HEK293 (cell line): ENCODE measurements at regions not wholly inside any gene's neighbourhood (a gene's known extent, or its start where the extent isn't known, plus 50 kb on each side); places are given as distances from the start of the nearest gene placed in this dataset.

Source experiments
- CTCF ChIA-PET: fragments of 350-600 bp; formaldehyde crosslinking; extraction: SDS; loops from one replicate; lab custom pipeline; 2021; ENCODE audit warnings: antibody characterized with exemption; lab: Yijun Ruan, JAX
- POLR2A ChIA-PET: fragments of 300-600 bp; formaldehyde crosslinking; extraction: SDS; loops from one replicate; lab custom pipeline; 2020; ENCODE audit warnings: antibody characterized with exemption, inconsistent platforms; lab: Yijun Ruan, JAX
- H3K27ac ChIP-seq: fragments of 200-500 bp; sonication (Bioruptor generic); 2 replicates; pipeline ENCODE4 v1.5.1; 2014; ENCODE audit warnings: low read depth, low read length, control low read depth, inconsistent platforms; ENCODE audit errors: extremely low read depth
- H3K36me3 ChIP-seq, 2 experiments: fragments of 200-500 bp in 1 of 2; sonication (Bioruptor generic) in 1 of 2; 1 replicate in 1 of 2; 2 replicates in 1 of 2; pipeline ENCODE4 v1.5.1; 2014 to 2017; ENCODE audit warnings: inconsistent platforms in 2 of 2, low read length in 2 of 2; ENCODE audit not compliant: control insufficient read depth in 2 of 2, insufficient read depth in 1 of 2
- H3K4me1 ChIP-seq: fragments of 200-500 bp; sonication (Bioruptor generic); 2 replicates; pipeline ENCODE4 v1.5.1; 2014; ENCODE audit warnings: mild to moderate bottlenecking, low read length, inconsistent platforms; ENCODE audit not compliant: control insufficient read depth, insufficient read depth
- H3K4me3 ChIP-seq: 2 replicates; pipeline ENCODE4 v1.5.1; 2011; ENCODE audit warnings: low read depth, mild to moderate bottlenecking, control low read depth, low read length, moderate library complexity
- H3K9me3 ChIP-seq: fragments of 200-500 bp; sonication (Bioruptor generic); 2 replicates; pipeline ENCODE4 v1.5.1; 2014; ENCODE audit warnings: low read depth, low read length, inconsistent platforms; ENCODE audit not compliant: control insufficient read depth, insufficient read depth
- PRDM6 ChIP-seq: fragments of 450-650 bp; formaldehyde crosslinking; IDR thresholded peaks from 2 replicates; pipeline ENCODE4 v1.5.1; 2017; ENCODE audit warnings: missing biosample characterization, missing genetic modification characterization
- SCRT2 ChIP-seq: fragments of 450-650 bp; formaldehyde crosslinking; IDR thresholded peaks from 2 replicates; pipeline ENCODE4 v1.5.1; 2016; ENCODE audit warnings: missing biosample characterization, missing genetic modification characterization
- SETDB1 ChIP-seq: IDR thresholded peaks from one replicate; pipeline ENCODE4 v1.6.1; 2017; ENCODE audit warnings: mild to moderate bottlenecking, low read length, moderate library complexity, mixed read lengths; ENCODE audit not compliant: insufficient read length
- ZBTB17 ChIP-seq: fragments of 450-650 bp; formaldehyde crosslinking; IDR thresholded peaks from 2 replicates; pipeline ENCODE4 v1.5.1; 2016; ENCODE audit warnings: missing biosample characterization, missing genetic modification characterization
- ZBTB21 ChIP-seq: fragments of 450-650 bp; formaldehyde crosslinking; IDR thresholded peaks from 2 replicates; pipeline ENCODE4 v1.5.1; 2017; ENCODE audit warnings: missing biosample characterization, missing genetic modification characterization
- ZBTB44 ChIP-seq: fragments of 450-650 bp; IDR thresholded peaks from 2 replicates; pipeline ENCODE4 v1.5.1; 2018; ENCODE audit warnings: missing biosample characterization, mild to moderate bottlenecking, missing genetic modification characterization
- ZEB2 ChIP-seq: fragments of 450-650 bp; formaldehyde crosslinking; IDR thresholded peaks from 2 replicates; pipeline ENCODE4 v1.5.1; 2016; ENCODE audit warnings: missing biosample characterization, missing genetic modification characterization
- ZFHX2 ChIP-seq: fragments of 450-650 bp; formaldehyde crosslinking; conservative IDR thresholded peaks from 2 replicates; pipeline ENCODE4 v1.5.1; 2016; ENCODE audit warnings: missing biosample characterization, missing genetic modification characterization
- ZNF335 ChIP-seq: fragments of 450-650 bp; formaldehyde crosslinking; conservative IDR thresholded peaks from 2 replicates; pipeline ENCODE4 v1.5.1; 2016; ENCODE audit warnings: missing biosample characterization, missing genetic modification characterization
- ZNF449 ChIP-seq: fragments of 450-650 bp; formaldehyde crosslinking; IDR thresholded peaks from 2 replicates; pipeline ENCODE4 v1.5.1; 2017; ENCODE audit warnings: missing biosample characterization, mild to moderate bottlenecking, missing genetic modification characterization, moderate library complexity
- ZNF488 ChIP-seq: fragments of 450-650 bp; formaldehyde crosslinking; IDR thresholded peaks from 2 replicates; pipeline ENCODE4 v1.5.1; 2016; ENCODE audit warnings: missing biosample characterization, missing genetic modification characterization
- ZNF610 ChIP-seq: fragments of 450-650 bp; formaldehyde crosslinking; IDR thresholded peaks from 2 replicates; pipeline ENCODE4 v1.5.1; 2016; ENCODE audit warnings: missing biosample characterization, missing genetic modification characterization, borderline replicate concordance
- ZNF629 ChIP-seq: fragments of 450-650 bp; formaldehyde crosslinking; IDR thresholded peaks from 2 replicates; pipeline ENCODE4 v1.5.1; 2017; ENCODE audit warnings: missing biosample characterization, missing genetic modification characterization
- ZNF645 ChIP-seq: fragments of 450-650 bp; formaldehyde crosslinking; IDR thresholded peaks from 2 replicates; pipeline ENCODE4; 2016; ENCODE audit warnings: missing biosample characterization, missing genetic modification characterization
- ZNF660 ChIP-seq: fragments of 450-650 bp; IDR thresholded peaks from 2 replicates; pipeline ENCODE4 v1.5.1; 2018; ENCODE audit warnings: missing biosample characterization, mild to moderate bottlenecking, missing genetic modification characterization
- ZNF664 ChIP-seq: fragments of 450-650 bp; formaldehyde crosslinking; IDR thresholded peaks from 2 replicates; pipeline ENCODE4 v1.5.1; 2016; ENCODE audit warnings: missing biosample characterization, missing genetic modification characterization
- ZNF747 ChIP-seq: fragments of 450-650 bp; formaldehyde crosslinking; IDR thresholded peaks from 2 replicates; pipeline ENCODE4 v1.5.1; 2016; ENCODE audit warnings: missing biosample characterization, missing genetic modification characterization
- ZNF843 ChIP-seq: fragments of 450-650 bp; formaldehyde crosslinking; IDR thresholded peaks from 2 replicates; pipeline ENCODE4 v1.5.1; 2016; ENCODE audit warnings: missing biosample characterization, missing genetic modification characterization
- ZSCAN18 ChIP-seq: fragments of 450-650 bp; formaldehyde crosslinking; IDR thresholded peaks from 2 replicates; pipeline ENCODE4 v1.5.1; 2016; ENCODE audit warnings: missing biosample characterization, missing genetic modification characterization
- ZSCAN30 ChIP-seq: fragments of 450-650 bp; IDR thresholded peaks from 2 replicates; pipeline ENCODE4 v1.5.1; 2018; ENCODE audit warnings: missing biosample characterization, mild to moderate bottlenecking, missing genetic modification characterization, moderate library complexity

GRCh38 chr3:167887096-167887495 is 151.6 kb downstream of the SERPINI1 start (continued):
- TF ChIP-seq PRDM6 (tag by site-specific recombination) (peak; percentile 93), ZNF645 (tag by site-specific recombination) (0 out of 2 replicates have a peak, but pooled peaks have one; percentile 41), ZNF629 (peak; percentile 46; the same call in 1 of the 2 replicates), ZNF843 (tag by site-specific recombination) (peak; percentile 81), ZFHX2 (tag by site-specific recombination) (no peak), ZNF488 (tag by site-specific recombination) (peak; percentile 84), ZBTB21 (0 out of 2 replicates have a peak, but pooled peaks have one; percentile 46), ZEB2 (tag by site-specific recombination) (peak; percentile 84), ZSCAN30 (tag by site-specific recombination) (peak; percentile 41; the same call in 1 of the 2 replicates), SCRT2 (tag by site-specific recombination) (peak; percentile 81), ZNF747 (tag by site-specific recombination) (no peak), SETDB1 (no peak), ZBTB17 (tag by site-specific recombination) (peak; percentile 73), ZNF664 (tag by site-specific recombination) (peak; percentile 99)
- TF ChIP-seq, all 188 proteins: peak for 29

- H3K36me3 ChIP-seq: no peaks in the 10 kb centered on the region
- H3K9me3 ChIP-seq: no peaks in the 10 kb centered on the region
- H3K4me3 ChIP-seq: no peak overlapping the region
- ChIA-PET CTCF (no interaction called here), POLR2A (no interaction called here)
- H3K4me1 ChIP-seq: no peaks in the 10 kb centered on the region; the same call in 1 of the 2 replicates
- 0 out of 2 replicates have a peak, but pooled peaks have one; percentile 30 for TF ChIP-seq ZNF335 (tag by site-specific recombination)
- TF ChIP-seq ZSCAN18 (tag by site-specific recombination): no peak
- no peak for TF ChIP-seq ZNF610 (tag by site-specific recombination)
- TF ChIP-seq ZBTB44 (tag by site-specific recombination): peak; percentile 2; the same call in 1 of the 2 replicates
- TF ChIP-seq ZNF660 (tag by site-specific recombination): peak; percentile 49; the same call in 1 of the 2 replicates
- peak; percentile 18; the same call in 1 of the 2 replicates for TF ChIP-seq ZNF449 (tag by site-specific recombination)
- TF ChIP-seq, all 188 proteins: peak for 4
- H3K27ac ChIP-seq: peak overlapping the region; percentile 12; the same call in 1 of the 2 replicates
These were observed 151.2 kb downstream of the SERPINI1 start for GRCh38 chr3:167886690-167887089.
